ENCODE measurements at regions not wholly inside any gene's neighbourhood (a gene's known extent, or its start where the extent isn't known, plus 50 kb on each side); places are given as distances from the start of the nearest gene placed in this dataset.
A peak's percentile ranks its signal among the peaks of the same experiment; 100 is the strongest.

GRCh38 chr4:89427782-89428181 lies 120.2 kb upstream of the GPRIN3 start:
- DNase-seq (ENCODE audit: low read depth, low spot score) = no peak

GRCh38 chr4:89425023-89425422 lies 117.4 kb upstream of the GPRIN3 start:
- no peak for DNase-seq (ENCODE audit: low read depth, low spot score)

- DNase-seq (ENCODE audit: low read depth, low spot score) = no peak
Measured at GRCh38 chr4:89422441-89422990, 114.9 kb upstream of the GPRIN3 start.

- DNase-seq (ENCODE audit: low read depth, low spot score) = no peak
Measured at GRCh38 chr4:89420507-89420906, 112.9 kb upstream of the GPRIN3 start.

- no peak for DNase-seq (ENCODE audit: low read depth, low spot score)
Measured at GRCh38 chr4:89419111-89419695, 111.6 kb upstream of the GPRIN3 start.

GRCh38 chr4:89416960-89417359 lies 109.4 kb upstream of the GPRIN3 start:
- DNase-seq (ENCODE audit: low read depth, low spot score) = no peak

GRCh38 chr4:89413518-89413917 lies 105.9 kb upstream of the GPRIN3 start:
- DNase-seq (ENCODE audit: low read depth, low spot score) = no peak

- DNase-seq (ENCODE audit: low read depth, low spot score) = no peak
Measured at GRCh38 chr4:89411539-89412309, 104.1 kb upstream of the GPRIN3 start.

GRCh38 chr4:89410687-89411086 lies 103.1 kb upstream of the GPRIN3 start:
- DNase-seq (ENCODE audit: low read depth, low spot score) = no peak

- DNase-seq (ENCODE audit: low read depth, low spot score) = no peak
Measured at GRCh38 chr4:89404530-89404929, 96.9 kb upstream of the GPRIN3 start.

GRCh38 chr4:89403826-89404225 lies 96.2 kb upstream of the GPRIN3 start:
- no peak for DNase-seq (ENCODE audit: low read depth, low spot score)

- DNase-seq (ENCODE audit: low read depth, low spot score) = no peak
Measured at GRCh38 chr4:89400287-89401035, 92.9 kb upstream of the GPRIN3 start.

GRCh38 chr4:89398644-89399043 lies 91.0 kb upstream of the GPRIN3 start:
- no peak for DNase-seq (ENCODE audit: low read depth, low spot score)

- no peak for DNase-seq (ENCODE audit: low read depth, low spot score)
Measured at GRCh38 chr4:89398146-89398545, 90.5 kb upstream of the GPRIN3 start.

GRCh38 chr4:89397441-89397840 lies 89.8 kb upstream of the GPRIN3 start:
- DNase-seq (ENCODE audit: low read depth, low spot score) = no peak

GRCh38 chr4:89382439-89382838 lies 74.8 kb upstream of the GPRIN3 start:
- DNase-seq (ENCODE audit: low read depth, low spot score) = peak; percentile 33

- no peak for DNase-seq (ENCODE audit: low read depth, low spot score)
Measured at GRCh38 chr4:89380980-89381379, 73.4 kb upstream of the GPRIN3 start.

- DNase-seq (ENCODE audit: low read depth, low spot score) = peak; percentile 74
Measured at GRCh38 chr4:89379511-89380044, 72.0 kb upstream of the GPRIN3 start.

- DNase-seq (ENCODE audit: low read depth, low spot score) = no peak
Measured at GRCh38 chr4:89373394-89373793, 65.8 kb upstream of the GPRIN3 start.

GRCh38 chr4:89371614-89372013 lies 64.0 kb upstream of the GPRIN3 start:
- no peak for DNase-seq (ENCODE audit: low read depth, low spot score)

GRCh38 chr4:89369581-89369980 lies 62.0 kb upstream of the GPRIN3 start:
- DNase-seq (ENCODE audit: low read depth, low spot score) = no peak

GRCh38 chr4:89368861-89369260 lies 61.3 kb upstream of the GPRIN3 start:
- DNase-seq (ENCODE audit: low read depth, low spot score) = no peak
